ENCODE measurements at regions not wholly inside any gene's neighbourhood (a gene's known extent, or its start where the extent isn't known, plus 50 kb on each side); places are given as distances from the start of the nearest gene placed in this dataset.

DNA sequence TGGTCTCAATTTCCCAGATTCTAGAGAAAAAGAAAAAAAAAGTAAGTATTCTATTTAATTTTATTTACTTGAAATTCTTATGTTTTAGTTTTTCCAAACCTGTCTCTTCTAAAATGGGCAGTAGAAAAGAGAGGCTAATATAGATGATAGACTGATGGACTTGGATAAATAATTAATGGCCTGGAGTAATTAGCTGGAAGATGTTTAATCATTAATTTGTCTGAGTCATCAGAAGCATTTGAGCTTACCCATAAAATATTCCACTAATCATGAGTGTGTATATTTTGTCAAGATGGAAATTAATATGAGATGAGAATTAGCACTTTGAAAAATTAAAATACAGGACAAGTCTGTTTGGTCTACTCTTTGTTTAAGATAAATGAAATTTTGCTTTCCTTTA is 212.1 kb upstream of the MIR17HG start:
- TF ChIP-seq CTCF (IDR thresholded peaks at IDR 0.05 in 2 of 3, conservative IDR thresholded peaks at IDR 0.05 in 1 of 3; ENCODE audit: borderline replicate concordance in 1 of 3, insufficient read depth in 1 of 3, low read depth in 2 of 3, low read length in 2 of 3) (no peak), SP1 (IDR thresholded peaks at IDR 0.05; ENCODE audit: low read depth) (no peak), POLR2AphosphoS5 (IDR thresholded peaks at IDR 0.05; ENCODE audit: low read depth, low read length) (no peak)
- TF ChIP-seq, protein P1, sequence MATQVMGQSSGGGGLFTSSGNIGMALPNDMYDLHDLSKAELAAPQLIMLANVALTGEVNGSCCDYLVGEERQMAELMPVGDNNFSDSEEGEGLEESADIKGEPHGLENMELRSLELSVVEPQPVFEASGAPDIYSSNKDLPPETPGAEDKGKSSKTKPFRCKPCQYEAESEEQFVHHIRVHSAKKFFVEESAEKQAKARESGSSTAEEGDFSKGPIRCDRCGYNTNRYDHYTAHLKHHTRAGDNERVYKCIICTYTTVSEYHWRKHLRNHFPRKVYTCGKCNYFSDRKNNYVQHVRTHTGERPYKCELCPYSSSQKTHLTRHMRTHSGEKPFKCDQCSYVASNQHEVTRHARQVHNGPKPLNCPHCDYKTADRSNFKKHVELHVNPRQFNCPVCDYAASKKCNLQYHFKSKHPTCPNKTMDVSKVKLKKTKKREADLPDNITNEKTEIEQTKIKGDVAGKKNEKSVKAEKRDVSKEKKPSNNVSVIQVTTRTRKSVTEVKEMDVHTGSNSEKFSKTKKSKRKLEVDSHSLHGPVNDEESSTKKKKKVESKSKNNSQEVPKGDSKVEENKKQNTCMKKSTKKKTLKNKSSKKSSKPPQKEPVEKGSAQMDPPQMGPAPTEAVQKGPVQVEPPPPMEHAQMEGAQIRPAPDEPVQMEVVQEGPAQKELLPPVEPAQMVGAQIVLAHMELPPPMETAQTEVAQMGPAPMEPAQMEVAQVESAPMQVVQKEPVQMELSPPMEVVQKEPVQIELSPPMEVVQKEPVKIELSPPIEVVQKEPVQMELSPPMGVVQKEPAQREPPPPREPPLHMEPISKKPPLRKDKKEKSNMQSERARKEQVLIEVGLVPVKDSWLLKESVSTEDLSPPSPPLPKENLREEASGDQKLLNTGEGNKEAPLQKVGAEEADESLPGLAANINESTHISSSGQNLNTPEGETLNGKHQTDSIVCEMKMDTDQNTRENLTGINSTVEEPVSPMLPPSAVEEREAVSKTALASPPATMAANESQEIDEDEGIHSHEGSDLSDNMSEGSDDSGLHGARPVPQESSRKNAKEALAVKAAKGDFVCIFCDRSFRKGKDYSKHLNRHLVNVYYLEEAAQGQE (IDR thresholded peaks at IDR 0.05; ENCODE audit: low read depth) = no peak

Measured in HCT116 (cell line).